GM12872 (cell line): ENCODE measurements at regions not wholly inside any gene's neighbourhood (a gene's known extent, or its start where the extent isn't known, plus 50 kb on each side); places are given as distances from the start of the nearest gene placed in this dataset.
A peak's percentile ranks its signal among the peaks of the same experiment; 100 is the strongest.

ENCODE experiments used
- TF ChIP-seq, protein P1 (sequence below): IDR thresholded peaks from 3 replicates; pipeline ENCODE4 v1.5.1; 2011; ENCODE audit warnings: low read depth, mild to moderate bottlenecking, low read length, moderate library complexity; ENCODE audit not compliant: insufficient read depth

GRCh38 chr2:79250656-79251055 lies 91.1 kb upstream of the REG3A start:
- TF ChIP-seq, protein P1, sequence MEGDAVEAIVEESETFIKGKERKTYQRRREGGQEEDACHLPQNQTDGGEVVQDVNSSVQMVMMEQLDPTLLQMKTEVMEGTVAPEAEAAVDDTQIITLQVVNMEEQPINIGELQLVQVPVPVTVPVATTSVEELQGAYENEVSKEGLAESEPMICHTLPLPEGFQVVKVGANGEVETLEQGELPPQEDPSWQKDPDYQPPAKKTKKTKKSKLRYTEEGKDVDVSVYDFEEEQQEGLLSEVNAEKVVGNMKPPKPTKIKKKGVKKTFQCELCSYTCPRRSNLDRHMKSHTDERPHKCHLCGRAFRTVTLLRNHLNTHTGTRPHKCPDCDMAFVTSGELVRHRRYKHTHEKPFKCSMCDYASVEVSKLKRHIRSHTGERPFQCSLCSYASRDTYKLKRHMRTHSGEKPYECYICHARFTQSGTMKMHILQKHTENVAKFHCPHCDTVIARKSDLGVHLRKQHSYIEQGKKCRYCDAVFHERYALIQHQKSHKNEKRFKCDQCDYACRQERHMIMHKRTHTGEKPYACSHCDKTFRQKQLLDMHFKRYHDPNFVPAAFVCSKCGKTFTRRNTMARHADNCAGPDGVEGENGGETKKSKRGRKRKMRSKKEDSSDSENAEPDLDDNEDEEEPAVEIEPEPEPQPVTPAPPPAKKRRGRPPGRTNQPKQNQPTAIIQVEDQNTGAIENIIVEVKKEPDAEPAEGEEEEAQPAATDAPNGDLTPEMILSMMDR, result no peak

DNA sequence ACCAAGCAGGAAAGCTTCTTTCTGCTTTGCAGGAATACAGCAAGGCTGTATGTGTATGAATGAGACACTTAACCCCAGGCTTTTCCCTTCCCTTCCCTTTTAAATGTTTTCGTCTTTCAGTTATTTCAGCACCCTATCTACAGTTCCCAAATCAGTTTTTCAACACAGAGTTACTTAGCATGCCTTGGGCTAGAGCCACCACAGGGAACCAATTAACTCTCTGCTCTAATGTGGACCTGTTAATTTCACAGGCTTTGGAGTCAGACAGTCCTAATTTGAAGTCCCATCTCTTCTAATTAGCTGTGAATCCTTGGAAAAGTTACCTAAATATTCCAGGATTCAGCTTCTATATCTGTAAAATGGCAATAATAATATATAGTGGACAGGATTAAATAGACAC lies 89.2 kb upstream of the REG3A start:
- TF ChIP-seq, protein P1, result no peak

- TF ChIP-seq, protein P1, result no peak
Measured at GRCh38 chr2:79235135-79235534, 75.6 kb upstream of the REG3A start.

DNA sequence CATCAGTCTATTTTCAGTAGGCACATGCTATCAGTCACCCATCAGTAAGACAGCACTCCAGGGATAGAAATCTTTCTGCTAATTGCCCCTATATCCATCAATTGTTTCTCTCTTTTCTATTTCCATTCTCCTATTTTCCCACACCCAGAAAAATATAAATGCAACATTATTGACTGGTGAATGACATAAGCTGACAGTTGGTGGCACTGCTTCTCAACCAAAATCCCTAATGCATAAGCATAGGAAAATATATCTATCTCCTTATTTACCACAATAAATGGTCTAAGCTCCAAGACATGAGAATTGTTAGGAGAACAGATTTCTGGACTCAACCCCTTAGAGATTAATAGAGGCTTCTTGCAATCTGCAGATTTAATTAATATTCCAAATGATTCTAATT lies 64.0 kb upstream of the REG3A start:
- TF ChIP-seq, protein P1, result no peak

- TF ChIP-seq, protein P1, result peak; percentile 78
Measured at GRCh38 chr2:79219383-79219988, 59.9 kb upstream of the REG3A start.

GRCh38 chr2:79210274-79210917 lies 50.8 kb upstream of the REG3A start:
- TF ChIP-seq, protein P1, result no peak
